Breast epithelium (tissue), 4 donors: ENCODE measurements at regions not wholly inside any gene's neighbourhood (a gene's known extent, or its start where the extent isn't known, plus 50 kb on each side); places are given as distances from the start of the nearest gene placed in this dataset.

Source experiments
- DNase-seq, 2 donors: peaks; one replicate each; pipeline ENCODE4 v3.0.0-alpha.2; 2019; ENCODE audit warnings: low spot score in 2 of 2
- H3K27ac ChIP-seq, 2 donors: fragments of 200-600 bp; sonication (generic) in 1 of 2; one replicate each; pipeline ENCODE4 v1.5.1; 2016 to 2019; ENCODE audit warnings: mild to moderate bottlenecking in 1 of 2
- H3K27me3 ChIP-seq, 2 donors: fragments of 200-600 bp; sonication (generic) in 1 of 2; one replicate each; pipeline versions ENCODE4 v1.5.1 to v1.6.0; 2017 to 2019; ENCODE audit warnings: control low read depth in 1 of 2, mild to moderate bottlenecking in 1 of 2
- H3K36me3 ChIP-seq: fragments of 200-600 bp; one replicate; pipeline ENCODE4 v1.5.1; 2019
- H3K4me1 ChIP-seq, 2 donors: fragments of 200-600 bp; sonication (generic); one replicate each; pipeline ENCODE4 v1.5.1; 2016 to 2019; ENCODE audit warnings: control low read depth in 1 of 2
- H3K4me3 ChIP-seq, 3 donors: fragments of 200-600 bp; sonication (generic); 1 replicate in 2 of 3; 2 replicates in 1 of 3; pipeline ENCODE4 v1.5.1; 2016 to 2019; ENCODE audit warnings: mild to moderate bottlenecking in 3 of 3, moderate library complexity in 2 of 3
- H3K9me3 ChIP-seq, 2 donors: fragments of 200-600 bp; sonication (generic) in 1 of 2; one replicate each; pipeline ENCODE4 v1.5.1; 2016 to 2019; ENCODE audit warnings: control low read depth in 1 of 2
- POLR2A ChIP-seq: fragments of 450-650 bp; IDR thresholded peaks from one replicate; pipeline ENCODE4 v1.6.1; 2016; ENCODE audit warnings: antibody characterized with exemption, mild to moderate bottlenecking, moderate library complexity
- POLR2AphosphoS5 ChIP-seq, 3 donors: sonication (generic); formaldehyde crosslinking; IDR thresholded peaks; one replicate each; pipeline ENCODE4 v1.6.1; 2017; ENCODE audit warnings: antibody characterized with exemption in 3 of 3
- intact Hi-C: fragments of 100-400 bp; cut with DNase I; formaldehyde crosslinking; loops from one replicate; pipeline ENCODE4 v1.15.1; 2023; ENCODE audit warnings: low total_unique reads
- TF ChIP-seq, protein P1 (sequence below), 3 donors: fragments of 450-650 bp; IDR thresholded peaks; one replicate each; pipeline ENCODE4 v1.5.1; 2016 to 2017; ENCODE audit warnings: antibody characterized with exemption in 3 of 3, mild to moderate bottlenecking in 3 of 3, moderate library complexity in 3 of 3

GRCh38 chr3:191859531-191859930 is 398.6 kb downstream of the PYDC2 start:
- intact Hi-C loops, result no loop called here
- H3K4me3 ChIP-seq, result no peak overlapping the region
- no peak overlapping the region for H3K27ac ChIP-seq
- no peaks in the 10 kb centered on the region for H3K36me3 ChIP-seq
- H3K9me3 ChIP-seq, result no peaks in the 10 kb centered on the region
- TF ChIP-seq POLR2A (no peak), POLR2AphosphoS5 (IDR thresholded peaks at IDR 0.05) (no peak)
- TF ChIP-seq, protein P1, sequence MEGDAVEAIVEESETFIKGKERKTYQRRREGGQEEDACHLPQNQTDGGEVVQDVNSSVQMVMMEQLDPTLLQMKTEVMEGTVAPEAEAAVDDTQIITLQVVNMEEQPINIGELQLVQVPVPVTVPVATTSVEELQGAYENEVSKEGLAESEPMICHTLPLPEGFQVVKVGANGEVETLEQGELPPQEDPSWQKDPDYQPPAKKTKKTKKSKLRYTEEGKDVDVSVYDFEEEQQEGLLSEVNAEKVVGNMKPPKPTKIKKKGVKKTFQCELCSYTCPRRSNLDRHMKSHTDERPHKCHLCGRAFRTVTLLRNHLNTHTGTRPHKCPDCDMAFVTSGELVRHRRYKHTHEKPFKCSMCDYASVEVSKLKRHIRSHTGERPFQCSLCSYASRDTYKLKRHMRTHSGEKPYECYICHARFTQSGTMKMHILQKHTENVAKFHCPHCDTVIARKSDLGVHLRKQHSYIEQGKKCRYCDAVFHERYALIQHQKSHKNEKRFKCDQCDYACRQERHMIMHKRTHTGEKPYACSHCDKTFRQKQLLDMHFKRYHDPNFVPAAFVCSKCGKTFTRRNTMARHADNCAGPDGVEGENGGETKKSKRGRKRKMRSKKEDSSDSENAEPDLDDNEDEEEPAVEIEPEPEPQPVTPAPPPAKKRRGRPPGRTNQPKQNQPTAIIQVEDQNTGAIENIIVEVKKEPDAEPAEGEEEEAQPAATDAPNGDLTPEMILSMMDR (IDR thresholded peaks at IDR 0.05), result no peak
- no peak for DNase-seq
- no peaks in the 10 kb centered on the region for H3K4me1 ChIP-seq
- no peaks in the 10 kb centered on the region for H3K27me3 ChIP-seq

DNA sequence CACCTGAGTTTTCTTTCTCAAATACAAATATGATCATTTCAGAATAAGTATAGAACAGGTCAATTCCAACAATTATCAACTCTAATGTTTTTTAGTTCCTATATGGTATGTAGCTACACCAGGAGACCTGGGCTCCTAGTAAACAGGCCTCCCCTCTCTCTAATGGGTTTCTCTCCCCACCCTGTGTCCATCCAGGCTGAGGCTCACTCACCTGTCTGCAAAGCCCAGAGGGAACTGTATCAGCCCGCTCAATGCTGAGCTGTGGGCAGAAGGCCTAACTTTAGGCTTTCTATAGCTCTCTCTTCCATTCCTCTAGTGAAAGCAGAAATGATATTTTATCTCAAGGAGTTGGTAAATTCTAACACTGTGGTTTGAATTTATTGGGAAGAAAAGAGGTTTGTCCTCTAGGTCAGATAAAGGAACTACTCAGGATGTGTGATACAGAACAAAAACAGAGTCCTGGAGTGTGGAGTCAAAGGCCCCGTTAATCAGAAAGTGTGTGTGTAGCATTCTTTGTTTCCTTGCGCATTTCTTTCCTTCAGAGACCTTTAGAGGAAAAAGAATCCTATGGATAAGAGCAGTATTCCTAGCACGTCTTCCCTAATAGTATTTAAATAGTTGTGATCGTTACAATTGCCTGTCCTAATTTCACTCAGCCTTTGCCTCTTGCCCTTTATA is 408.9 kb downstream of the PYDC2 start:
- TF ChIP-seq POLR2AphosphoS5 (IDR thresholded peaks at IDR 0.05), result no peak
- TF ChIP-seq POLR2A, result no peak
- TF ChIP-seq, protein P1 (IDR thresholded peaks at IDR 0.05), result no peak
- Histone ChIP-seq H3K9me3 (no peaks in the 10 kb centered on the region), H3K27me3 (no peaks in the 10 kb centered on the region), H3K27ac (no peak overlapping the region), H3K4me1 (no peaks in the 10 kb centered on the region), H3K4me3 (no peak overlapping the region), H3K36me3 (no peaks in the 10 kb centered on the region)
- intact Hi-C loops, result no loop called here
- DNase-seq, result no peak

GRCh38 chr3:191873736-191874135 is 412.8 kb downstream of the PYDC2 start:
- intact Hi-C loops, result no loop called here
- DNase-seq, result no peak
- no peak overlapping the region for H3K4me3 ChIP-seq

DNA sequence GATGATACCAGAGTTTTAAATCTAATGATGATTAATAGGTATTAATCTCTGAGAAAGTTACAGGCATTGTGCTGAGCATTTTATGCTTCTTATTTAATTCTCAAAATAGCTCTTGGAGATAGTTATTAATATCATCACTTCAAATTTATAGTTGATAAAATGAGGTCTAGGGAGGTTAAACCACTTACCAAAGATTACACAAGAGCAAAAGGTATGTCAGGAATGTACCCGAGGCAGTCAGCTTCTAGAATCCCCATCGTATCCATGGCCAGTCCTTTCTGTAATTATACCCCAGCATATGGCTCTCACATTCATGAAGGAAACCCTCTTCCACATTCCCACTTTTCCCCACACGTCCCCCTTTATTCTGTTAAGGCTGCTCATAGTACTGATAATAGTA is 421.3 kb downstream of the PYDC2 start:
- no peak overlapping the region for H3K4me3 ChIP-seq
- H3K4me1 ChIP-seq, result no peaks in the 10 kb centered on the region
- no peak for DNase-seq
- H3K36me3 ChIP-seq, result no peaks in the 10 kb centered on the region
- intact Hi-C loops, result no loop called here
- H3K9me3 ChIP-seq, result no peaks in the 10 kb centered on the region
- H3K27me3 ChIP-seq, result no peaks in the 10 kb centered on the region
- H3K27ac ChIP-seq, result no peak overlapping the region
- TF ChIP-seq POLR2AphosphoS5 (IDR thresholded peaks at IDR 0.05), result no peak
- TF ChIP-seq, protein P1 (IDR thresholded peaks at IDR 0.05), result no peak
- no peak for TF ChIP-seq POLR2A

More at GRCh38 chr3:191873736-191874135, 412.8 kb downstream of the PYDC2 start:
- no peaks in the 10 kb centered on the region for H3K9me3 ChIP-seq
- TF ChIP-seq POLR2AphosphoS5 (IDR thresholded peaks at IDR 0.05), result no peak
- TF ChIP-seq POLR2A, result no peak
- TF ChIP-seq, protein P1 (IDR thresholded peaks at IDR 0.05), result no peak
- no peaks in the 10 kb centered on the region for H3K4me1 ChIP-seq
- no peaks in the 10 kb centered on the region for H3K27me3 ChIP-seq
- no peaks in the 10 kb centered on the region for H3K36me3 ChIP-seq
- H3K27ac ChIP-seq, result no peak overlapping the region

- intact Hi-C loops, result no loop called here
- no peaks in the 10 kb centered on the region for H3K4me1 ChIP-seq
- TF ChIP-seq, protein P1 (IDR thresholded peaks at IDR 0.05), result no peak
- TF ChIP-seq POLR2A (no peak), POLR2AphosphoS5 (IDR thresholded peaks at IDR 0.05) (no peak)
- H3K9me3 ChIP-seq, result no peaks in the 10 kb centered on the region
- no peak for DNase-seq
- H3K27ac ChIP-seq, result no peak overlapping the region
- H3K27me3 ChIP-seq, result no peaks in the 10 kb centered on the region
- no peaks in the 10 kb centered on the region for H3K36me3 ChIP-seq
- H3K4me3 ChIP-seq, result no peak overlapping the region
Measured at GRCh38 chr3:191884132-191884531, 423.2 kb downstream of the PYDC2 start.
